Upper lobe of left lung (tissue), 4 donors: ENCODE measurements at regions not wholly inside any gene's neighbourhood (a gene's known extent, or its start where the extent isn't known, plus 50 kb on each side); places are given as distances from the start of the nearest gene placed in this dataset.

Experiments used
- CTCF ChIP-seq, 6 experiments: fragments of 450-650 bp in 4 of 6; fragments of 200-600 bp in 2 of 6; sonication (generic) in 2 of 6; IDR thresholded peaks; one replicate each; pipeline ENCODE4 v1.5.1; 2016 to 2019; ENCODE audit warnings: antibody characterized with exemption in 6 of 6
- EP300 ChIP-seq, 4 donors: sonication (generic); formaldehyde crosslinking; IDR thresholded peaks; one replicate each; pipeline ENCODE4 v1.5.1; 2017; ENCODE audit warnings: antibody characterized with exemption in 4 of 4, control low read depth in 2 of 4
- POLR2AphosphoS5 ChIP-seq, 2 donors: sonication (generic); formaldehyde crosslinking; IDR thresholded peaks; one replicate each; pipeline ENCODE4 v1.5.1; 2017; ENCODE audit warnings: antibody characterized with exemption in 2 of 2

GRCh38 chr14:101320396-101320795, 240.9 kb upstream of the DIO3 start:
- TF ChIP-seq CTCF (IDR thresholded peaks at IDR 0.05) = no peak
- no peak for TF ChIP-seq POLR2AphosphoS5 (IDR thresholded peaks at IDR 0.05)
- TF ChIP-seq EP300 (IDR thresholded peaks at IDR 0.05) = no peak
